ENCODE measurements at regions not wholly inside any gene's neighbourhood (a gene's known extent, or its start where the extent isn't known, plus 50 kb on each side); places are given as distances from the start of the nearest gene placed in this dataset.

GRCh38 chr1:116314305-116314919 lies 58.6 kb upstream of the ATP1A1 start (continued):
- TF ChIP-seq ZNF462 (CRISPR knock-in tag; IDR thresholded peaks at IDR 0.05) (no peak), EZH2 (IDR thresholded peaks at IDR 0.05; ENCODE audit: low read depth, unreplicated experiment) (no peak), JUNB (IDR thresholded peaks at IDR 0.05; ENCODE audit: unreplicated experiment) (no peak), NANOG (IDR thresholded peaks at IDR 0.05; ENCODE audit: borderline replicate concordance) (no peak), ETS1 (IDR thresholded peaks at IDR 0.05) (no peak), STAT1 (IDR thresholded peaks at IDR 0.05; ENCODE audit: unreplicated experiment) (no peak), ZNF114 (CRISPR knock-in tag; IDR thresholded peaks at IDR 0.05) (no peak), ZNF331 (CRISPR knock-in tag; IDR thresholded peaks at IDR 0.05; ENCODE audit: low read depth) (no peak), CREB1 (CRISPR knock-in tag; IDR thresholded peaks at IDR 0.05; ENCODE audit: low read depth) (no peak), EZH2phosphoT487 (IDR thresholded peaks at IDR 0.05; ENCODE audit: unreplicated experiment) (no peak), REST (IDR thresholded peaks at IDR 0.05; ENCODE audit: unreplicated experiment) (no peak), POLR2AphosphoS5 (IDR thresholded peaks at IDR 0.05; ENCODE audit: low read depth) (no peak)
